H1 (cell line): ENCODE measurements at regions not wholly inside any gene's neighbourhood (a gene's known extent, or its start where the extent isn't known, plus 50 kb on each side); places are given as distances from the start of the nearest gene placed in this dataset.

Source experiments
- CTCF ChIA-PET: fragments of 300-600 bp; sonication (Branson Sonifier 250); formaldehyde crosslinking; loops from one replicate; lab custom pipeline; 2021; ENCODE audit not compliant: partially characterized antibody; lab: Charles Lee
- POLR2A ChIA-PET: fragments of 300-600 bp; sonication (Branson Sonifier 250); formaldehyde crosslinking; loops from one replicate; lab custom pipeline; 2021; ENCODE audit warnings: inconsistent platforms; ENCODE audit not compliant: partially characterized antibody; lab: Charles Lee
- DNase-seq, 2 experiments: peaks; one replicate each; pipeline versions ENCODE4 v3.0.0 to v3.0.0-alpha.2; 2010 to 2022; ENCODE audit warnings: low spot score in 2 of 2, low read depth in 1 of 2, mixed read lengths in 1 of 2
- FAIRE-seq: peaks from 2 replicates; lab custom pipeline; 2011; peaks lifted over from hg19 to GRCh38; lab: Jason Lieb, UNC
- H2AFZ ChIP-seq: 2 replicates; pipeline ENCODE4 v1.8.1; 2012; ENCODE audit warnings: low read length, inconsistent platforms
- H2AK5ac ChIP-seq: 2 replicates; pipeline ENCODE4 v1.6.1; 2013; ENCODE audit warnings: low read depth, low read length
- H2BK120ac ChIP-seq: replicated peaks from 2 replicates; pipeline ENCODE3; 2013; ENCODE audit warnings: low read depth, low read length, inconsistent platforms
- H2BK12ac ChIP-seq: 2 replicates; pipeline ENCODE4 v1.6.1; 2013; ENCODE audit warnings: low read depth, low read length
- H2BK15ac ChIP-seq: 2 replicates; pipeline ENCODE4 v1.6.1; 2013; ENCODE audit warnings: low read length
- H2BK20ac ChIP-seq: 2 replicates; pipeline ENCODE4 v1.6.1; 2013; ENCODE audit warnings: low read length
- H2BK5ac ChIP-seq: 2 replicates; pipeline ENCODE4 v1.6.1; 2013; ENCODE audit warnings: low read depth, low read length
- H3K14ac ChIP-seq: 2 replicates; pipeline ENCODE4 v1.6.1; 2013; ENCODE audit warnings: inconsistent platforms; ENCODE audit not compliant: insufficient read length
- H3K18ac ChIP-seq: 2 replicates; pipeline ENCODE4 v1.6.1; 2013; ENCODE audit warnings: low read length; ENCODE audit errors: extremely low read depth
- H3K23ac ChIP-seq: 2 replicates; pipeline ENCODE4 v1.6.1; 2013; ENCODE audit warnings: inconsistent platforms; ENCODE audit not compliant: insufficient read length
- H3K23me2 ChIP-seq: 2 replicates; pipeline ENCODE4 v1.6.1; 2013; ENCODE audit warnings: low read depth, low read length
- H3K27ac ChIP-seq: 2 replicates; pipeline ENCODE4 v1.6.1; 2011; ENCODE audit warnings: low read depth, low read length, inconsistent platforms
- H3K27me3 ChIP-seq, 4 experiments: replicated peaks in 1 of 4; 1 replicate in 1 of 4; 2 replicates in 3 of 4; pipeline versions ENCODE4 v1.6.1 to v1.8.1; 2011 to 2013; ENCODE audit warnings: low read length in 3 of 4, mild to moderate bottlenecking in 3 of 4, inconsistent platforms in 2 of 4, mixed read lengths in 2 of 4, moderate library complexity in 1 of 4; ENCODE audit not compliant: control insufficient read depth in 3 of 4, insufficient read depth in 3 of 4; ENCODE audit errors: extremely low read depth in 1 of 4
- H3K36me3 ChIP-seq, 4 experiments: 2 replicates each; pipeline versions ENCODE4 v1.6.1 to v1.8.1; 2011 to 2013; ENCODE audit warnings: mild to moderate bottlenecking in 4 of 4, low read length in 3 of 4, moderate library complexity in 2 of 4, control low read depth in 1 of 4, inconsistent platforms in 1 of 4; ENCODE audit not compliant: insufficient read depth in 4 of 4, control insufficient read depth in 2 of 4
- H3K4ac ChIP-seq: replicated peaks from 2 replicates; pipeline ENCODE3; 2013; ENCODE audit warnings: low read length, low read depth, mixed read lengths, inconsistent platforms; ENCODE audit not compliant: insufficient read length
- H3K4me1 ChIP-seq, 4 experiments: replicated peaks in 1 of 4; 1 replicate in 1 of 4; 2 replicates in 3 of 4; pipeline versions ENCODE4 v1.6.1 to v1.8.1; 2011 to 2013; ENCODE audit warnings: low read length in 3 of 4, inconsistent platforms in 2 of 4, mixed read lengths in 1 of 4; ENCODE audit not compliant: insufficient read depth in 4 of 4, control insufficient read depth in 3 of 4
- H3K4me2 ChIP-seq, 2 experiments: 2 replicates each; pipeline versions ENCODE4 v1.6.1 to v1.8.1; 2011 to 2013; ENCODE audit warnings: low read depth in 2 of 2, low read length in 2 of 2, control low read depth in 1 of 2, inconsistent platforms in 1 of 2, mild to moderate bottlenecking in 1 of 2; ENCODE audit not compliant: insufficient read depth in 1 of 2
- H3K4me3 ChIP-seq, 4 experiments: fragments of 200-600, 300-600 bp in 1 of 4; sonication (generic), shearing (Covaris generic), sonication (Bioruptor Twin) in 1 of 4; 2 replicates each; pipeline versions ENCODE4 v1.5.1 to v1.8.1; 2011 to 2016; ENCODE audit warnings: low read length in 4 of 4, low read depth in 3 of 4, control low read depth in 2 of 4, inconsistent platforms in 2 of 4, mild to moderate bottlenecking in 2 of 4, mixed read lengths in 1 of 4, moderate library complexity in 1 of 4; ENCODE audit not compliant: insufficient read depth in 2 of 4; ENCODE audit errors: extremely low read depth in 1 of 4
- H3K56ac ChIP-seq: replicated peaks from 2 replicates; pipeline ENCODE3; 2013; ENCODE audit warnings: low read depth, mild to moderate bottlenecking, mixed read lengths, low read length, inconsistent platforms; ENCODE audit not compliant: insufficient read length
- H3K79me1 ChIP-seq: 2 replicates; pipeline ENCODE4 v1.6.1; 2013; ENCODE audit warnings: low read depth, low read length, control low read depth
- H3K79me2 ChIP-seq, 2 experiments: 2 replicates each; pipeline versions ENCODE4 v1.6.1 to v1.8.1; 2012 to 2013; ENCODE audit warnings: low read length in 2 of 2, mild to moderate bottlenecking in 2 of 2, inconsistent platforms in 1 of 2; ENCODE audit not compliant: insufficient read depth in 2 of 2, control insufficient read depth in 1 of 2
- H3K9ac ChIP-seq, 4 experiments: replicated peaks in 1 of 4; 1 replicate in 1 of 4; 2 replicates in 3 of 4; pipeline versions ENCODE4 v1.6.1 to v1.8.1; 2011 to 2013; ENCODE audit warnings: low read depth in 3 of 4, low read length in 3 of 4, control low read depth in 2 of 4, mild to moderate bottlenecking in 2 of 4, moderate library complexity in 2 of 4, inconsistent platforms in 1 of 4; ENCODE audit errors: extremely low read depth in 1 of 4
- H3K9me3 ChIP-seq, 2 experiments: 2 replicates each; pipeline versions ENCODE4 v1.6.1 to v1.8.1; 2012 to 2013; ENCODE audit warnings: mild to moderate bottlenecking in 2 of 2, moderate library complexity in 2 of 2, control low read depth in 1 of 2, inconsistent platforms in 1 of 2, low read depth in 1 of 2, low read length in 1 of 2, mixed read lengths in 1 of 2; ENCODE audit not compliant: insufficient read depth in 2 of 2
- H4K20me1 ChIP-seq, 2 experiments: replicated peaks in 1 of 2; 2 replicates each; pipeline versions ENCODE3 to v1.8.1; 2011 to 2013; ENCODE audit warnings: inconsistent platforms in 2 of 2, low read length in 2 of 2, mild to moderate bottlenecking in 1 of 2; ENCODE audit not compliant: insufficient read depth in 2 of 2, control insufficient read depth in 1 of 2
- H4K5ac ChIP-seq: 2 replicates; pipeline ENCODE4 v1.6.1; 2013; ENCODE audit warnings: low read length, low read depth, mixed read lengths, inconsistent platforms; ENCODE audit not compliant: insufficient read length
- H4K8ac ChIP-seq: 2 replicates; pipeline ENCODE4 v1.8.0; 2013; ENCODE audit warnings: mild to moderate bottlenecking, moderate library complexity, low read length, inconsistent platforms; ENCODE audit not compliant: insufficient read depth; ENCODE audit errors: extremely low read depth
- H4K91ac ChIP-seq: replicated peaks from 2 replicates; pipeline ENCODE3; 2013; ENCODE audit warnings: low read length, mixed read lengths, inconsistent platforms; ENCODE audit not compliant: insufficient read length
- POLR2A ChIP-seq, 2 experiments: IDR thresholded peaks; 1 replicate in 1 of 2; 2 replicates in 1 of 2; pipeline ENCODE4 v1.6.1; 2011; ENCODE audit warnings: low read depth in 2 of 2, low read length in 2 of 2, mild to moderate bottlenecking in 2 of 2; ENCODE audit errors: control extremely low read depth in 1 of 2
- RFX5 ChIP-seq: IDR thresholded peaks from 2 replicates; pipeline ENCODE4 v1.6.1; 2011; ENCODE audit warnings: low read depth, low read length, improper control_type of control experiment, borderline replicate concordance
- SIRT6 ChIP-seq: IDR thresholded peaks from one replicate; pipeline ENCODE4 v1.7.1; 2012; ENCODE audit warnings: low read length, inconsistent platforms
- SIX5 ChIP-seq: IDR thresholded peaks from 2 replicates; pipeline ENCODE4 v1.6.1; 2011; ENCODE audit warnings: mild to moderate bottlenecking, low read depth, low read length
- WGBS, 2 experiments: shearing (Covaris generic) in 1 of 2; methylation state at CpG; one replicate each; pipeline versions ENCODE4 v1.1.6 to v1.1.7; 2013 to 2015; ENCODE audit warnings: low lambda C conversion rate in 2 of 2, mixed read lengths in 2 of 2, inconsistent platforms in 1 of 2, low coverage in 1 of 2, missing lambda C conversion rate in 1 of 2; ENCODE audit not compliant: insufficient replicate concordance in 2 of 2, insufficient coverage in 1 of 2, insufficient read length in 1 of 2; ENCODE audit errors: extremely low coverage in 1 of 2, missing lambda C conversion rate in 1 of 2; 5-methylcytosine and 5-hydroxymethylcytosine counted together

DNA sequence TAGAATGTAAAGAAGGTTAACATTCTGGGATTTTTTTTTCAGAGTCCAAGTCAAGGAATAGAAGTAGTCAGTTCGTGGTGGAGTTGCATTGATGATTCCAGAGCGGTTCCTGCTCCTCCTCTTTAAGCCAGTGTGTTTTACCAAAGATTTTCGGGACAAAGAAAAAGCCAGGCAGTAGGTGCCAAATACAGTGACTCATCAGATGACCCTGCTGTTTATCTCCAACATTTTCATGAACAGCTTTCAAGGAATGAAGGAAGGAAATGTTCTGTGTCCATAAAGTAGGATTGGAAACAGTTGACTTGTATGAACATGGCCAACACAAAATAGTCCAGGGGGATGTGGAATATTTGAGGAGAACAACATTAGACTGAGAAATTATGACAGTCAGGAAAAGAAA, 142.4 kb upstream of the TMC3 start:
- no peak overlapping the region for H4K91ac ChIP-seq
- no peak overlapping the region for H4K8ac ChIP-seq
- FAIRE-seq, result no peak
- H2AFZ ChIP-seq, result no peak overlapping the region
- H3K4me2 ChIP-seq, result no peak overlapping the region
- no peaks in the 10 kb centered on the region for H3K36me3 ChIP-seq
- no peaks in the 10 kb centered on the region for H3K4me1 ChIP-seq
- H3K27me3 ChIP-seq, result no peaks in the 10 kb centered on the region
- no peaks in the 10 kb centered on the region; the same call in 1 of the 2 replicates for H3K23me2 ChIP-seq
- no peak overlapping the region for H3K4me3 ChIP-seq
- no peak overlapping the region for H3K56ac ChIP-seq
- no peak overlapping the region for H4K5ac ChIP-seq
- H3K27ac ChIP-seq, result no peak overlapping the region
- no peaks in the 10 kb centered on the region for H4K20me1 ChIP-seq
- no peak for DNase-seq
- TF ChIP-seq SIX5 (no peak), POLR2A (IDR thresholded peaks at IDR 0.05; ENCODE audit: control extremely low read depth in 1 of 2, low read depth in 2 of 2, low read length in 2 of 2) (no peak), RFX5 (no peak), SIRT6 (no peak)
- ChIA-PET CTCF (no interaction called here), POLR2A (no interaction called here)
- H3K9me3 ChIP-seq, result no peaks in the 10 kb centered on the region
- H3K4ac ChIP-seq, result no peak overlapping the region
- no peak overlapping the region for H2AK5ac ChIP-seq
- H2BK12ac ChIP-seq, result no peak overlapping the region
- no peak overlapping the region for H3K23ac ChIP-seq
- H3K18ac ChIP-seq, result no peak overlapping the region
- no peaks in the 10 kb centered on the region for H3K79me1 ChIP-seq
- H2BK15ac ChIP-seq, result no peak overlapping the region
- H3K9ac ChIP-seq, result no peak overlapping the region
- 84% methylated on average over 3 of the region's 3 CpGs; no CpG with 5 or more reads in 1 of the 2 experiments for WGBS, 2 experiments
- H2BK20ac ChIP-seq, result no peak overlapping the region
- H2BK120ac ChIP-seq, result no peak overlapping the region
- no peaks in the 10 kb centered on the region for H3K79me2 ChIP-seq
- H2BK5ac ChIP-seq, result no peak overlapping the region
- H3K14ac ChIP-seq, result no peak overlapping the region
